Putamen (tissue), 1 donor: ENCODE measurements at regions not wholly inside any gene's neighbourhood (a gene's known extent, or its start where the extent isn't known, plus 50 kb on each side); places are given as distances from the start of the nearest gene placed in this dataset.

Experiments used
- DNase-seq: peaks from one replicate; pipeline ENCODE4 v3.0.0-alpha.2; 2016; ENCODE audit warnings: low spot score

GRCh38 chr17:13740686-13741085 is 139.0 kb upstream of the HS3ST3A1 start:
- DNase-seq, result no peak

- no peak for DNase-seq
Observed at GRCh38 chr17:13741744-13742143, 140.0 kb upstream of the HS3ST3A1 start.

GRCh38 chr17:13743906-13744305 is 142.2 kb upstream of the HS3ST3A1 start:
- no peak for DNase-seq

- DNase-seq, result no peak
Observed at GRCh38 chr17:13746404-13746803, 144.7 kb upstream of the HS3ST3A1 start.

GRCh38 chr17:13749166-13749890 is 147.6 kb upstream of the HS3ST3A1 start:
- DNase-seq, result no peak

- no peak for DNase-seq
Observed at GRCh38 chr17:13749891-13750235, 148.1 kb upstream of the HS3ST3A1 start.

- no peak for DNase-seq
Observed at GRCh38 chr17:13750816-13751793, 149.4 kb upstream of the HS3ST3A1 start.

GRCh38 chr17:13753154-13753553 is 151.4 kb upstream of the HS3ST3A1 start:
- no peak for DNase-seq

GRCh38 chr17:13753771-13754170 is 152.0 kb upstream of the HS3ST3A1 start:
- no peak for DNase-seq

- DNase-seq, result no peak
Observed at GRCh38 chr17:13755851-13756250, 154.1 kb upstream of the HS3ST3A1 start.

GRCh38 chr17:13756763-13757162 is 155.0 kb upstream of the HS3ST3A1 start:
- no peak for DNase-seq

GRCh38 chr17:13757871-13758270 is 156.1 kb upstream of the HS3ST3A1 start:
- no peak for DNase-seq

GRCh38 chr17:13759518-13760335 is 158.0 kb upstream of the HS3ST3A1 start:
- no peak for DNase-seq

GRCh38 chr17:13761038-13761603 is 159.4 kb upstream of the HS3ST3A1 start:
- DNase-seq, result no peak

- DNase-seq, result no peak
Observed at GRCh38 chr17:13765701-13766100, 164.0 kb upstream of the HS3ST3A1 start.

GRCh38 chr17:13770702-13771101 is 169.0 kb upstream of the HS3ST3A1 start:
- DNase-seq, result no peak

GRCh38 chr17:13775450-13775849 is 173.7 kb upstream of the HS3ST3A1 start:
- DNase-seq, result no peak

- DNase-seq, result no peak
Observed at GRCh38 chr17:13776027-13776551, 174.4 kb upstream of the HS3ST3A1 start.

- no peak for DNase-seq
Observed at GRCh38 chr17:13777003-13777402, 175.3 kb upstream of the HS3ST3A1 start.

- DNase-seq, result no peak
Observed at GRCh38 chr17:13784434-13785095, 182.8 kb upstream of the HS3ST3A1 start.

GRCh38 chr17:13785981-13786598 is 184.4 kb upstream of the HS3ST3A1 start:
- DNase-seq, result no peak
